H9 (cell line): ENCODE measurements at regions not wholly inside any gene's neighbourhood (a gene's known extent, or its start where the extent isn't known, plus 50 kb on each side); places are given as distances from the start of the nearest gene placed in this dataset.

Source experiments
- DNase-seq: peaks from one replicate; pipeline ENCODE4 v3.0.0-alpha.2; 2017
- H2AFZ ChIP-seq: one replicate; pipeline ENCODE4 v1.6.1; 2013; ENCODE audit warnings: mild to moderate bottlenecking, low read length, control low read depth, moderate library complexity
- H2AK5ac ChIP-seq: 2 replicates; pipeline ENCODE4 v1.6.1; 2013; ENCODE audit warnings: low read length, control low read depth, mixed read lengths; ENCODE audit not compliant: insufficient read length
- H2BK120ac ChIP-seq: one replicate; pipeline ENCODE4 v1.6.1; 2013; ENCODE audit warnings: low read depth, mild to moderate bottlenecking, low read length, control low read depth, inconsistent platforms; ENCODE audit not compliant: poor library complexity, severe bottlenecking
- H2BK12ac ChIP-seq: 2 replicates; pipeline ENCODE4 v1.6.1; 2013; ENCODE audit warnings: low read length, control low read depth, mixed read lengths, low read depth; ENCODE audit not compliant: insufficient read length
- H2BK15ac ChIP-seq: 2 replicates; pipeline ENCODE4 v1.6.1; 2013; ENCODE audit warnings: low read depth, low read length, control low read depth
- H2BK20ac ChIP-seq: one replicate; pipeline ENCODE4 v1.6.1; 2013; ENCODE audit warnings: low read depth, mild to moderate bottlenecking, low read length, control low read depth, inconsistent platforms; ENCODE audit not compliant: poor library complexity, severe bottlenecking
- H2BK5ac ChIP-seq: 2 replicates; pipeline ENCODE4 v1.6.1; 2013; ENCODE audit warnings: low read length, control low read depth, mixed read lengths; ENCODE audit not compliant: insufficient read length
- H3K14ac ChIP-seq: 2 replicates; pipeline ENCODE4 v1.6.1; 2013; ENCODE audit warnings: low read length, control low read depth; ENCODE audit not compliant: insufficient read depth
- H3K18ac ChIP-seq: 2 replicates; pipeline ENCODE4 v1.6.1; 2013; ENCODE audit warnings: low read depth, mild to moderate bottlenecking, mixed read lengths, low read length, control low read depth; ENCODE audit not compliant: insufficient read length
- H3K23ac ChIP-seq: 2 replicates; pipeline ENCODE4 v1.6.1; 2013; ENCODE audit warnings: low read length, control low read depth, mixed read lengths, low read depth; ENCODE audit not compliant: insufficient read length
- H3K23me2 ChIP-seq: 2 replicates; pipeline ENCODE4 v1.6.1; 2013; ENCODE audit warnings: low read depth, mild to moderate bottlenecking, mixed read lengths, low read length, control low read depth; ENCODE audit not compliant: insufficient read length, poor library complexity, severe bottlenecking
- H3K27ac ChIP-seq: 2 replicates; pipeline ENCODE4 v1.5.1; 2013; ENCODE audit warnings: low read length, control low read depth, mixed read lengths, low read depth; ENCODE audit not compliant: insufficient read length
- H3K27me3 ChIP-seq: 2 replicates; pipeline ENCODE4 v1.6.1; 2013; ENCODE audit warnings: low read length, control low read depth, inconsistent platforms; ENCODE audit not compliant: insufficient read depth
- H3K4ac ChIP-seq: 2 replicates; pipeline ENCODE4 v1.6.1; 2013; ENCODE audit warnings: low read depth, mild to moderate bottlenecking, control low read depth, inconsistent platforms, low read length, moderate library complexity
- H3K4me1 ChIP-seq: 2 replicates; pipeline ENCODE4 v1.6.1; 2013; ENCODE audit warnings: low read length, control low read depth, inconsistent platforms; ENCODE audit not compliant: insufficient read depth
- H3K4me2 ChIP-seq: 2 replicates; pipeline ENCODE4 v1.6.1; 2013; ENCODE audit warnings: low read length, control low read depth, mixed read lengths; ENCODE audit not compliant: insufficient read length, insufficient read depth
- H3K56ac ChIP-seq: 2 replicates; pipeline ENCODE4 v1.6.1; 2013; ENCODE audit warnings: low read depth, mild to moderate bottlenecking, mixed read lengths, low read length, control low read depth; ENCODE audit not compliant: insufficient read length
- H3K79me1 ChIP-seq: 2 replicates; pipeline ENCODE4 v1.6.1; 2013; ENCODE audit warnings: low read depth, mild to moderate bottlenecking, moderate library complexity, low read length, control low read depth, inconsistent platforms; ENCODE audit not compliant: insufficient read depth, poor library complexity, severe bottlenecking
- H3K79me2 ChIP-seq: 2 replicates; pipeline ENCODE4 v1.6.1; 2013; ENCODE audit warnings: low read length, control low read depth, inconsistent platforms; ENCODE audit not compliant: insufficient read depth
- H3K9ac ChIP-seq: 2 replicates; pipeline ENCODE4 v1.6.1; 2013; ENCODE audit warnings: low read length, control low read depth, mixed read lengths; ENCODE audit not compliant: insufficient read length; ENCODE audit errors: extremely low read depth
- H3K9me3 ChIP-seq: one replicate; pipeline ENCODE4 v1.6.1; 2013; ENCODE audit warnings: low read depth, low read length, inconsistent platforms; ENCODE audit not compliant: control insufficient read depth
- H3T11ph ChIP-seq: one replicate; pipeline ENCODE4 v1.6.1; 2013; ENCODE audit warnings: mild to moderate bottlenecking, low read length, control low read depth, inconsistent platforms
- H4K20me1 ChIP-seq: one replicate; pipeline ENCODE4 v1.6.1; 2013; ENCODE audit not compliant: control insufficient read depth, insufficient read length, insufficient read depth
- H4K5ac ChIP-seq: 2 replicates; pipeline ENCODE4 v1.6.1; 2013; ENCODE audit warnings: low read depth, mild to moderate bottlenecking, mixed read lengths, low read length, control low read depth; ENCODE audit not compliant: insufficient read length
- H4K8ac ChIP-seq: replicated peaks from 2 replicates; pipeline ENCODE4 v1.6.1; 2013; ENCODE audit warnings: low read length, control low read depth, mixed read lengths, low read depth; ENCODE audit not compliant: insufficient read length
- H4K91ac ChIP-seq: 2 replicates; pipeline ENCODE4 v1.6.1; 2013; ENCODE audit warnings: low read depth, mild to moderate bottlenecking, moderate library complexity, mixed read lengths, low read length, control low read depth; ENCODE audit not compliant: insufficient read length
- H3K27ac Mint-ChIP-seq, 3 experiments: 2 replicates in 2 of 3; 3 replicates in 1 of 3; pipeline ENCODE4 v1.8.0; 2020 to 2021; ENCODE audit warnings: mixed read lengths in 3 of 3, mild to moderate bottlenecking in 1 of 3, moderate library complexity in 1 of 3
- H3K27me3 Mint-ChIP-seq: 2 replicates; pipeline ENCODE4 v1.8.0; 2021; ENCODE audit warnings: low read depth, mild to moderate bottlenecking, moderate library complexity, mixed read lengths
- H3K36me3 Mint-ChIP-seq, 3 experiments: 2 replicates in 2 of 3; 3 replicates in 1 of 3; pipeline ENCODE4 v1.8.0; 2020 to 2021; ENCODE audit warnings: low read depth in 3 of 3, mixed read lengths in 3 of 3; ENCODE audit not compliant: insufficient read depth in 1 of 3
- H3K4me1 Mint-ChIP-seq, 2 experiments: 2 replicates each; pipeline ENCODE4 v1.8.0; 2020; ENCODE audit warnings: mixed read lengths in 2 of 2
- H3K4me3 Mint-ChIP-seq, 2 experiments: 2 replicates in 1 of 2; 3 replicates in 1 of 2; pipeline ENCODE4 v1.8.0; 2020 to 2021; ENCODE audit warnings: mild to moderate bottlenecking in 2 of 2, mixed read lengths in 2 of 2, moderate library complexity in 1 of 2
- H3K9me3 Mint-ChIP-seq, 2 experiments: 2 replicates in 1 of 2; 3 replicates in 1 of 2; pipeline ENCODE4 v1.8.0; 2020; ENCODE audit warnings: mild to moderate bottlenecking in 2 of 2, mixed read lengths in 2 of 2, moderate library complexity in 1 of 2
- WGBS: extraction: QIAGEN DNeasy Blood & Tissue Kit; methylation state at CpG from one replicate; pipeline ENCODE4 v1.1.7; 2013; ENCODE audit warnings: missing lambda C conversion rate, low lambda C conversion rate, mixed read lengths; ENCODE audit not compliant: insufficient read length; ENCODE audit errors: extremely low coverage; 5-methylcytosine and 5-hydroxymethylcytosine counted together
- TF ChIP-seq, protein P1 (sequence below): fragments of 200-600 bp; sonication (generic); conservative IDR thresholded peaks from 3 replicates; pipeline ENCODE4 v1.8.0; 2021; ENCODE audit warnings: antibody characterized with exemption, mild to moderate bottlenecking

DNA sequence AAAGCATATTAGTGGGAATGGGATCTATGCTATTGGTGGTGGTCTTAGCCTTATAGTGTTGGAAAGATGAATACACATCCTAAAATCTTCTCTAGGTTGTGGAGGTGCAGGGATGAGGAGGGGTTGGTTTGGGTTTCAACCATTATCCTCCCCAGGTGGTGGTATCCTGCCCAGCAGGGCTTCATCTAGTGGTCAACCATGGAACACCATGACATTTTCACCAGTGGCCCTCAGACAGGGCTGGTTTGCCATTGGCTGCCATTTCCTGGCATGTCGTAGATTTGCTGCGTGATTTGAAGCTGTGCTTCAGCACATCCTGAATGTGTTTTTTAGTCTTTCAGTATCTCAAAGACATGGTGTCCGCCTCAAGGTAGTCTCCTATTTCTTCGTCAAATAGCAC, 391.2 kb upstream of the HNRNPA3 start:
- Histone ChIP-seq H3K4me1 (peaks cover 3% of the 10 kb centered on the region), H3K9ac (no peak overlapping the region), H4K20me1 (peaks cover 2% of the 10 kb centered on the region), H4K8ac (no peak overlapping the region), H2BK12ac (no peak overlapping the region), H2BK5ac (no peak overlapping the region), H4K91ac (no peak overlapping the region), H2AFZ (no peak overlapping the region), H3T11ph (no peak overlapping the region), H3K79me1 (no peaks in the 10 kb centered on the region), H3K4ac (no peak overlapping the region), H3K14ac (no peak overlapping the region), H3K23me2 (no peaks in the 10 kb centered on the region), H3K27me3 (no peaks in the 10 kb centered on the region), H3K23ac (no peak overlapping the region), H3K4me2 (no peak overlapping the region), H3K79me2 (no peaks in the 10 kb centered on the region), H2BK15ac (no peak overlapping the region), H2AK5ac (no peak overlapping the region), H3K9me3 (no peaks in the 10 kb centered on the region), H2BK120ac (no peak overlapping the region), H2BK20ac (no peak overlapping the region), H4K5ac (no peak overlapping the region), H3K27ac (no peak overlapping the region), H3K56ac (no peak overlapping the region), H3K18ac (no peak overlapping the region)
- Mint-ChIP-seq H3K9me3 (no peaks in the 10 kb centered on the region), H3K27me3 (peaks cover 2% of the 10 kb centered on the region; the same call in 1 of the 2 replicates), H3K27ac (no peak overlapping the region), H3K4me3 (no peak overlapping the region), H3K4me1 (peaks cover 35 to 36% of the 10 kb centered on the region in 2 experiments), H3K36me3 (no peaks in the 10 kb centered on the region)
- TF ChIP-seq, protein P1, sequence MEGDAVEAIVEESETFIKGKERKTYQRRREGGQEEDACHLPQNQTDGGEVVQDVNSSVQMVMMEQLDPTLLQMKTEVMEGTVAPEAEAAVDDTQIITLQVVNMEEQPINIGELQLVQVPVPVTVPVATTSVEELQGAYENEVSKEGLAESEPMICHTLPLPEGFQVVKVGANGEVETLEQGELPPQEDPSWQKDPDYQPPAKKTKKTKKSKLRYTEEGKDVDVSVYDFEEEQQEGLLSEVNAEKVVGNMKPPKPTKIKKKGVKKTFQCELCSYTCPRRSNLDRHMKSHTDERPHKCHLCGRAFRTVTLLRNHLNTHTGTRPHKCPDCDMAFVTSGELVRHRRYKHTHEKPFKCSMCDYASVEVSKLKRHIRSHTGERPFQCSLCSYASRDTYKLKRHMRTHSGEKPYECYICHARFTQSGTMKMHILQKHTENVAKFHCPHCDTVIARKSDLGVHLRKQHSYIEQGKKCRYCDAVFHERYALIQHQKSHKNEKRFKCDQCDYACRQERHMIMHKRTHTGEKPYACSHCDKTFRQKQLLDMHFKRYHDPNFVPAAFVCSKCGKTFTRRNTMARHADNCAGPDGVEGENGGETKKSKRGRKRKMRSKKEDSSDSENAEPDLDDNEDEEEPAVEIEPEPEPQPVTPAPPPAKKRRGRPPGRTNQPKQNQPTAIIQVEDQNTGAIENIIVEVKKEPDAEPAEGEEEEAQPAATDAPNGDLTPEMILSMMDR: 0 out of 3 replicates have a peak, but pooled peaks have one; percentile 22
- no peak for DNase-seq
- no CpG with 5 or more reads among the region's 4 CpGs for WGBS
